ENCODE measurements at regions not wholly inside any gene's neighbourhood (a gene's known extent, or its start where the extent isn't known, plus 50 kb on each side); places are given as distances from the start of the nearest gene placed in this dataset.

DNA sequence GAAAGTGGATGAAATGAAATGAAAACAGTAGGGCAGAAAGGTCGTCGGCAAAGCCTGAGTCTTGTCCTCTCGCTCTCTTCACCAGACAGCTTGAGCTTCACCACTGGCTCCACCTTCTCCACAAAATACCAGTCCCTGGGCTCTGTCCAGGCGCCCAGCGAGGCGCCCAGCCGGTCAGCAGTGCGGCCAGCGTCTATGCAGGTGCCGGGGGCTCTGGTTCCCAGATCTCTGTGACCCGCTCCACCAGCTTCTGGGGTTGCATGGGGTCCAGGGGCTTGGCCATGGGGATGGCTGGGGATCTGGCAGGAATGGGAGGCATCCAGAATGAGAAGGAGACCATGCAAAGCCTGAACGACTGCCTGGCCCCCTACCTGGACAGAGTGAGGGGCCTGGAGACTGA lies 600.5 kb upstream of the ZP4 start:
- Histone ChIP-seq H3K4me3 (ENCODE audit: control extremely low read depth in 1 of 5, extremely low read depth in 1 of 5, insufficient read depth in 1 of 5, low read depth in 2 of 5, low read length in 4 of 5) (no peak overlapping the region), H3K27ac (ENCODE audit: low read length in 2 of 2) (no peak overlapping the region), H4K20me1 (ENCODE audit: control insufficient read depth, insufficient read depth, low read length, poor library complexity, severe bottlenecking) (no peaks in the 10 kb centered on the region), H3K9ac (ENCODE audit: low read length) (no peak overlapping the region), H3K27me3 (replicated peaks in 1 of 4; ENCODE audit: control extremely low read depth in 1 of 4, control insufficient read depth in 3 of 4, insufficient read depth in 4 of 4, low read length in 3 of 4) (no peaks in the 10 kb centered on the region), H3K36me3 (replicated peaks in 1 of 2; ENCODE audit: control extremely low read depth in 1 of 2, control insufficient read depth in 1 of 2, extremely low read depth in 1 of 2, insufficient read depth in 2 of 2, low read length in 1 of 2) (no peaks in the 10 kb centered on the region), H3K4me1 (ENCODE audit: control insufficient read depth in 2 of 2, insufficient read depth in 2 of 2, low read length in 2 of 2) (no peaks in the 10 kb centered on the region), H3K9me3 (ENCODE audit: control extremely low read depth in 1 of 3, control insufficient read depth in 2 of 3, insufficient read depth in 1 of 3, low read length in 2 of 3) (peaks cover 0 to 9% (median 0%) of the 10 kb centered on the region in 3 donors), H2AFZ (ENCODE audit: insufficient read depth, low read depth, low read length, poor library complexity, severe bottlenecking) (no peak overlapping the region), H3K4me2 (replicated peaks; ENCODE audit: low read depth, low read length, poor library complexity, severe bottlenecking) (no peak overlapping the region), H3K79me2 (ENCODE audit: control insufficient read depth, insufficient read depth, low read length) (no peaks in the 10 kb centered on the region)
- H3K27me3 Mint-ChIP-seq, result no peaks in the 10 kb centered on the region
- 78% methylated on average over 9 of the region's 12 CpGs for WGBS (ENCODE audit: insufficient coverage)
- no peaks in the 10 kb centered on the region for H3K4me1 Mint-ChIP-seq
- intact Hi-C loops (cut with micrococcal nuclease), result no loop called here
- no peak overlapping the region for H3K27ac Mint-ChIP-seq
- ChIA-PET CTCF (no interaction called here), POLR2A (no interaction called here)
- H3K9me3 Mint-ChIP-seq (ENCODE audit: insufficient read depth), result no peaks in the 10 kb centered on the region
- H3K4me3 Mint-ChIP-seq, result no peak overlapping the region
- TF ChIP-seq, protein P1, sequence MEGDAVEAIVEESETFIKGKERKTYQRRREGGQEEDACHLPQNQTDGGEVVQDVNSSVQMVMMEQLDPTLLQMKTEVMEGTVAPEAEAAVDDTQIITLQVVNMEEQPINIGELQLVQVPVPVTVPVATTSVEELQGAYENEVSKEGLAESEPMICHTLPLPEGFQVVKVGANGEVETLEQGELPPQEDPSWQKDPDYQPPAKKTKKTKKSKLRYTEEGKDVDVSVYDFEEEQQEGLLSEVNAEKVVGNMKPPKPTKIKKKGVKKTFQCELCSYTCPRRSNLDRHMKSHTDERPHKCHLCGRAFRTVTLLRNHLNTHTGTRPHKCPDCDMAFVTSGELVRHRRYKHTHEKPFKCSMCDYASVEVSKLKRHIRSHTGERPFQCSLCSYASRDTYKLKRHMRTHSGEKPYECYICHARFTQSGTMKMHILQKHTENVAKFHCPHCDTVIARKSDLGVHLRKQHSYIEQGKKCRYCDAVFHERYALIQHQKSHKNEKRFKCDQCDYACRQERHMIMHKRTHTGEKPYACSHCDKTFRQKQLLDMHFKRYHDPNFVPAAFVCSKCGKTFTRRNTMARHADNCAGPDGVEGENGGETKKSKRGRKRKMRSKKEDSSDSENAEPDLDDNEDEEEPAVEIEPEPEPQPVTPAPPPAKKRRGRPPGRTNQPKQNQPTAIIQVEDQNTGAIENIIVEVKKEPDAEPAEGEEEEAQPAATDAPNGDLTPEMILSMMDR (IDR thresholded peaks at IDR 0.05), result no peak
- no peak for ATAC-seq (ENCODE audit: low read depth)
- no peak for DNase-seq

DNA sequence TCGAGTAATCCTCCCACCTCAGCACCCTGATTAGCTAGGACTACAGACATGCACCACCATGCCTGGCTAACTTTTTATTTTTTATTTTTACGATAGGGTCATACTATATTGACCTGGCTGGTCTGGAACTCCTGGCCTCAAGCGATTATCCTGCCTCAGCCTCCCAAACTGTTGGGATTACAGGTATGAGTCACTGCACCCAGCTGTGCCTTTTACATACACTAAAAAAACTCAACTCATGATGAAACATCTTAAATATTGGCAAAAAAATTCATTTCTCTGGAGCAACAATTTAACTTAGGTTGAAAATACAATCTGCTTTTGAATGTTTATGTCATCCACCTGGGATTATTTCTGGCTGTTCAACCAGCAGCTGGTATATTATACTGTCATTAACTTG lies 598.3 kb upstream of the ZP4 start:
- CTCF ChIA-PET, result no interaction called here

More for the DNA sequence above, 598.3 kb upstream of the ZP4 start:
- Histone ChIP-seq H3K4me1 (ENCODE audit: control insufficient read depth in 2 of 2, insufficient read depth in 2 of 2, low read length in 2 of 2) (no peaks in the 10 kb centered on the region), H3K27ac (ENCODE audit: low read length in 2 of 2) (no peak overlapping the region), H4K20me1 (ENCODE audit: control insufficient read depth, insufficient read depth, low read length, poor library complexity, severe bottlenecking) (no peaks in the 10 kb centered on the region), H3K9ac (ENCODE audit: low read length) (no peak overlapping the region), H3K4me2 (replicated peaks; ENCODE audit: low read depth, low read length, poor library complexity, severe bottlenecking) (no peak overlapping the region), H3K9me3 (ENCODE audit: control extremely low read depth in 1 of 3, control insufficient read depth in 2 of 3, insufficient read depth in 1 of 3, low read length in 2 of 3) (peaks cover 0 to 9% (median 0%) of the 10 kb centered on the region in 3 donors), H2AFZ (ENCODE audit: insufficient read depth, low read depth, low read length, poor library complexity, severe bottlenecking) (no peak overlapping the region), H3K4me3 (ENCODE audit: control extremely low read depth in 1 of 5, extremely low read depth in 1 of 5, insufficient read depth in 1 of 5, low read depth in 2 of 5, low read length in 4 of 5) (no peak overlapping the region), H3K36me3 (replicated peaks in 1 of 2; ENCODE audit: control extremely low read depth in 1 of 2, control insufficient read depth in 1 of 2, extremely low read depth in 1 of 2, insufficient read depth in 2 of 2, low read length in 1 of 2) (no peaks in the 10 kb centered on the region), H3K79me2 (ENCODE audit: control insufficient read depth, insufficient read depth, low read length) (no peaks in the 10 kb centered on the region), H3K27me3 (replicated peaks in 1 of 4; ENCODE audit: control extremely low read depth in 1 of 4, control insufficient read depth in 3 of 4, insufficient read depth in 4 of 4, low read length in 3 of 4) (no peaks in the 10 kb centered on the region)
- 96% methylated on average over 2 of the region's 3 CpGs for whole genome bisulfite sequencing (ENCODE audit: insufficient coverage)
- no peaks in the 10 kb centered on the region for H3K27me3 Mint-ChIP-seq
- no peak overlapping the region for H3K27ac Mint-ChIP-seq
- no peak for TF ChIP-seq EZH2 (IDR thresholded peaks at IDR 0.05; ENCODE audit: borderline replicate concordance, insufficient read depth, low read depth, low read length, poor library complexity, severe bottlenecking)
- TF ChIP-seq, protein P1 (IDR thresholded peaks at IDR 0.05), result no peak
- intact Hi-C loops (cut with micrococcal nuclease), result no loop called here
- H3K4me1 Mint-ChIP-seq, result no peaks in the 10 kb centered on the region
- ATAC-seq (ENCODE audit: low read depth) (no peak), DNase-seq (no peak)
- H3K9me3 Mint-ChIP-seq (ENCODE audit: insufficient read depth), result no peaks in the 10 kb centered on the region
- POLR2A ChIA-PET, result no interaction called here
- no peak overlapping the region for H3K4me3 Mint-ChIP-seq

All from B cell (primary cell).